ENCODE measurements at regions not wholly inside any gene's neighbourhood (a gene's known extent, or its start where the extent isn't known, plus 50 kb on each side); places are given as distances from the start of the nearest gene placed in this dataset.

GRCh38 chr5:116939641-116940040 lies 365.0 kb upstream of the SEMA6A start:
- TF ChIP-seq CREM (CRISPR knock-in tag; IDR thresholded peaks at IDR 0.05) (no peak), ESRRA (CRISPR knock-in tag; IDR thresholded peaks at IDR 0.05; ENCODE audit: borderline replicate concordance) (no peak)
